WI38 (cell line): ENCODE measurements at regions not wholly inside any gene's neighbourhood (a gene's known extent, or its start where the extent isn't known, plus 50 kb on each side); places are given as distances from the start of the nearest gene placed in this dataset.
"Not testable (repeated sequence)": the region's sequence is repeated elsewhere in the genome, so short reads cannot be mapped to it uniquely, and the experiment has no call there.

Source experiments
- H3K4me3 ChIP-seq: 2 replicates; pipeline ENCODE4 v1.5.1; 2011; ENCODE audit warnings: low read depth, mild to moderate bottlenecking, control low read depth, low read length
- TF ChIP-seq, protein P1 (sequence below): IDR thresholded peaks from 2 replicates; pipeline ENCODE4 v1.5.1; 2012; ENCODE audit warnings: low read depth, mild to moderate bottlenecking, control low read depth, low read length

DNA sequence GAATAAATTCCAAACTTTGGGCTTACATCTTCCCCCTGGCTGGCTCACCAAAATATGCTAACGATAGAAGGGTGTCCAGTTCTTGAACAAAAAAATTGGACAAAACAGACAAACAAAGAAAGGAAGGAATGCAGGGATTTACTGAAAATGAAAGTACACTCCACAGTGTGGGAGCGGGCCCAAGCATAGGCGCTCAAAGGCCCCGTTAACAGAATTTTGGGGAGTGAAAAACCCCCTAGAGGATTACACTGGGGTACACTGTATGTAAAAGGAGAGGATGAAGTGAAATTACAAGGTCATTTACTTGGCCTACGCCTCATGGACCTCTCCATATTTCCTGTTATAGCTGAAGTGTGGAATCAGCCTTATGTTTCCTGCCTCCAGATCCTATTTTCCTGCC is 899.7 kb downstream of the DSC3 start:
- H3K4me3 ChIP-seq: no peak overlapping the region
- TF ChIP-seq, protein P1, sequence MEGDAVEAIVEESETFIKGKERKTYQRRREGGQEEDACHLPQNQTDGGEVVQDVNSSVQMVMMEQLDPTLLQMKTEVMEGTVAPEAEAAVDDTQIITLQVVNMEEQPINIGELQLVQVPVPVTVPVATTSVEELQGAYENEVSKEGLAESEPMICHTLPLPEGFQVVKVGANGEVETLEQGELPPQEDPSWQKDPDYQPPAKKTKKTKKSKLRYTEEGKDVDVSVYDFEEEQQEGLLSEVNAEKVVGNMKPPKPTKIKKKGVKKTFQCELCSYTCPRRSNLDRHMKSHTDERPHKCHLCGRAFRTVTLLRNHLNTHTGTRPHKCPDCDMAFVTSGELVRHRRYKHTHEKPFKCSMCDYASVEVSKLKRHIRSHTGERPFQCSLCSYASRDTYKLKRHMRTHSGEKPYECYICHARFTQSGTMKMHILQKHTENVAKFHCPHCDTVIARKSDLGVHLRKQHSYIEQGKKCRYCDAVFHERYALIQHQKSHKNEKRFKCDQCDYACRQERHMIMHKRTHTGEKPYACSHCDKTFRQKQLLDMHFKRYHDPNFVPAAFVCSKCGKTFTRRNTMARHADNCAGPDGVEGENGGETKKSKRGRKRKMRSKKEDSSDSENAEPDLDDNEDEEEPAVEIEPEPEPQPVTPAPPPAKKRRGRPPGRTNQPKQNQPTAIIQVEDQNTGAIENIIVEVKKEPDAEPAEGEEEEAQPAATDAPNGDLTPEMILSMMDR: no peak

DNA sequence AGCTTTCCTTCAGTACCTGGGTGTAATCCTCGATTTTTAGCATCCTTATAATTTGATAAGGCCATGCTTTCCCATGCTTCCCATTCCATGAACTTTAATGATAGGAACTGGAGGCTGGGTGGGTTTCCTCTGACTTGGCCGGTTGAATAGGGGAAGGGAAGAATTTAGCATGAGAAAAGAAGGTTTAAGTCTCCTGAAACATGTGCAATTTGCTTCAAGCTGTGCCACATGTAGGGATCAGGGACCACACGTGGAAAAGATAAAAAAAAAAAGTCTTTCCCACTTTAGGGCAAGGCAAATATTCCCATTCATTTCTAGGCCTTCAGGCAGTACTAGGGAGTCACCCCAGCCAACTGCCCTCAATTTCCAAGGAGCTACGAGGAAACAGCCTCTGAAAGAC is 900.3 kb downstream of the DSC3 start:
- TF ChIP-seq, protein P1: no peak
- H3K4me3 ChIP-seq: no peak overlapping the region

DNA sequence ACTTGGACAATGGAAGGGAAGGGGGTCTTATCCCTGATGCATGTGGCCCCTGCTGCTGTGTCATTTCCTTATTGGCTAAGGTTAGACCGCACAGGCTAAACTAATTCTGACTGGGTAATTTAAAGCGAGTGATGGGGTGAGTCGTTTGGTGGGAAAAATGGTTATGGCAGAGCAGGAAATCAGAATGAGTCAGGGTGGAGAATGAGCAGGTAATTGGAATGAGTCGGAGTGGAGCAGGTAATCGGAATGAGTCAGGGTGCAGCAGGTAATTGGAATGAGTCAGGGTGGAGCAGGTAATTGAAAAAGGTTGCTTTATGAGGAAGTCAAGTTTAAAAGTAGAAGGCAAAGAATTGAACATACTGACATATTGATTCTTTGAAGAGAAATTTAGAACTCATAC is 901.0 kb downstream of the DSC3 start:
- H3K4me3 ChIP-seq: not testable (repeated sequence)

DNA sequence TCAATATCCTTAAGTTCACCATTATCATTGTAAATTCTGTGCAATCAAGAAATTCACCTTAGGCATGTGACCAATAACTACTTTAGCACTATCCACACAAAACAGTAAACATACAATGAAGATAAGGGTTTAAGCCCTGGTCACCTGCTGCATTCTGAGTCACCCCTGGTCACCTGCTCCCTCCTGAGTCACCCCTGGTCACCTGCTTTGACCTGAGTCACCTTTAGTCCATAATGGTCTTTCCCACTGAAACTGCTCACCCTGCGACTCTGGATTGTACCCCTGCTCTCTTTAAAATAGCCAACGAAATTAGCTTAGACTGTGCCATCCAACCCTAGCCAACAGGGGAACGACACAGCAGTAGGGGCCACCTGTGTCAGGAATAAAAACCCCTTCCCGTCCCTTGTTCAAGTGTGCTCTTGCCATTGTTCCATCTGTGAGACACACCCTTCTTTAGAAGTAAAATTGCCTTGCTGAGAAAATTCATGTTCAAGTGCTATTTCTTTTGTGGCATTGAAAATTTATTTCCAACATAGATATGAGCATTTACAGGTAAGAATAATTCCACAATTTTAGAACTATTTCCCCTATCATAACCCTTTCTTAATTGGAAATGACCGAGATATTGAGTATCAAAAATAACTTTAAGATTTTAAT is 902.8 kb downstream of the DSC3 start:
- TF ChIP-seq, protein P1: no peak
- no peak overlapping the region for H3K4me3 ChIP-seq

DNA sequence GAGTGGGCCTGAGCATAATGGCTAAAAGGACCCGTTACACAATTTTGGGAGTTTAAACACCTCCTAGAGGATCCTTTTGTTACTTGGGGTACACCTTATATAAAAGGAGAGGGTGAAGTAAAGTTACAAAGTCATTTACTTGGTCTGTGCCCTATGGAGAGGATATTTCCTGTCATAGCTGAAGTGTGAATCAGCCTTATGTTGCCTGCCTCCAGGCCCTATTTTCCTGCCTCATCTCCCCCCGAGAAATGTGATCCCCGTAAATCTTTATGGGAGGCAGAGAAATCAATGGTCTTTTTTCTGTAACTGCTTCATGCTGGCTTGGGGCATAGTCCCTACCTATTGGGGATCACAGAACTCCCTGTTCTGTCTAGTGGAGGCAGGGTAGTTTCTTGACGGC is 906.6 kb downstream of the DSC3 start:
- TF ChIP-seq, protein P1: no peak
- H3K4me3 ChIP-seq: no peak overlapping the region

DNA sequence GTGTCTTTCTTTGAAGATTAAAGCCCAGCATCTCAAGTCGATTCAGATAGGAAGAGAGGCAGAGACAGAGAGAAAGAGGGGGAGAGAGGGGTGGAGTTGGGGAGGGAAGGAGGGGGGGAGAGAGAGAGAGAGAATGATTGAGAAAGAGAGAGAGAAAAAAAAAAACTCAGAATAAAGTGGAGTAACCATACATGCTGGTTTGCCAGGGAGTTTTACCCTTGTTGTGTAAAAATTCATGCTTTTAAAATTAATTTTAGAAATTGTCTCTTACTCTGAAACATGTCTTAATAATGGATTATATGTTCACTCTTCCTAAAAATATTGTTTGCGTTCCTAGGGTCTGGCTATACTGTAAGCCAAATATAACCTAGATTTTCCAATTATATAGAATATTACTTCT is 908.5 kb downstream of the DSC3 start:
- TF ChIP-seq, protein P1: no peak
- no peak overlapping the region for H3K4me3 ChIP-seq

DNA sequence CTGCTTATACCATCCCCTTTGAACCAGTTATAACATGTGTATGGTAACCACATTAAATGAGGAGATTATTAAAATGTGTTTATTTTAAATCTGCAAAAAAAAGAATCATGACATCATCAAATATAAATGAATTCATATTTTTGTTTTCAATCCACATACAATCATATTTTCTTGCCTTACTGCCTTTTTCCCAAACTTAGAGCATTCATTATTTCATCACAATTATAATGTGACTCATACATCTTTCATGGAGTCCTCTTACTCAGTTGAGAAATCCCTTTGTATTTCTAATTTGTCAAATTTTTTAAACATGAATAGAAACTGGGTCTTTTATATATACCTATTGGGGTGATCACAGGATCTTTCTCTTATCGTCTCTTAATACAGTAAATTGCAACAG is 909.6 kb downstream of the DSC3 start:
- TF ChIP-seq, protein P1: no peak
- no peak overlapping the region for H3K4me3 ChIP-seq

DNA sequence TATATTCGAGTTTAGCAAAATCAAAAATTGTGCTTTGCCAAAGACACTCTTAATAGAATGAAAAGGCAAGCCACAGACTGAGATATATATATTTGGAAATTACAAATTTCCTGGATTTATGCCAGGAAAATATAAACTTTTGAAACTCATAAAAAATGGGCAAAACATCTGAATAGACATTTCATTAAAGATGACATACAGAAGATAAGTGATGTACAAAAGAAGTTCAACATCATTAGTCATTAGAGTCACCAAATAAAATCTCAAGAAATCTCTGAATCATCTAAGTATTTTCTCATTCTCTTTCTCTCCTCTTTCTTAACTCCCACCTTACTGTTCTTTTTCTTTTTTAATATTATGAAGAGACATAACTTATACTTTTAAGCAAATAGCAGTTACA is 921.1 kb downstream of the DSC3 start:
- H3K4me3 ChIP-seq: no peak overlapping the region
- TF ChIP-seq, protein P1: no peak
